B cell (primary cell): ENCODE measurements at regions not wholly inside any gene's neighbourhood (a gene's known extent, or its start where the extent isn't known, plus 50 kb on each side); places are given as distances from the start of the nearest gene placed in this dataset.

Experiments used
- EZH2 ChIP-seq: IDR thresholded peaks from 2 replicates; pipeline ENCODE4 v1.6.1; 2012; ENCODE audit warnings: borderline replicate concordance, low read depth, mild to moderate bottlenecking, moderate library complexity, low read length; ENCODE audit not compliant: insufficient read depth, poor library complexity, severe bottlenecking
- TF ChIP-seq, protein P1 (sequence below): fragments of 200-600 bp; IDR thresholded peaks from one replicate; pipeline ENCODE4 v1.8.0; 2022; ENCODE audit warnings: antibody characterized with exemption, mild to moderate bottlenecking

GRCh38 chr1:67894981-67895735 is 61.9 kb upstream of the GNG12 start:
- TF ChIP-seq, protein P1, sequence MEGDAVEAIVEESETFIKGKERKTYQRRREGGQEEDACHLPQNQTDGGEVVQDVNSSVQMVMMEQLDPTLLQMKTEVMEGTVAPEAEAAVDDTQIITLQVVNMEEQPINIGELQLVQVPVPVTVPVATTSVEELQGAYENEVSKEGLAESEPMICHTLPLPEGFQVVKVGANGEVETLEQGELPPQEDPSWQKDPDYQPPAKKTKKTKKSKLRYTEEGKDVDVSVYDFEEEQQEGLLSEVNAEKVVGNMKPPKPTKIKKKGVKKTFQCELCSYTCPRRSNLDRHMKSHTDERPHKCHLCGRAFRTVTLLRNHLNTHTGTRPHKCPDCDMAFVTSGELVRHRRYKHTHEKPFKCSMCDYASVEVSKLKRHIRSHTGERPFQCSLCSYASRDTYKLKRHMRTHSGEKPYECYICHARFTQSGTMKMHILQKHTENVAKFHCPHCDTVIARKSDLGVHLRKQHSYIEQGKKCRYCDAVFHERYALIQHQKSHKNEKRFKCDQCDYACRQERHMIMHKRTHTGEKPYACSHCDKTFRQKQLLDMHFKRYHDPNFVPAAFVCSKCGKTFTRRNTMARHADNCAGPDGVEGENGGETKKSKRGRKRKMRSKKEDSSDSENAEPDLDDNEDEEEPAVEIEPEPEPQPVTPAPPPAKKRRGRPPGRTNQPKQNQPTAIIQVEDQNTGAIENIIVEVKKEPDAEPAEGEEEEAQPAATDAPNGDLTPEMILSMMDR = no peak
- TF ChIP-seq EZH2 = no peak
